GM12878 (cell line): ENCODE measurements at regions not wholly inside any gene's neighbourhood (a gene's known extent, or its start where the extent isn't known, plus 50 kb on each side); places are given as distances from the start of the nearest gene placed in this dataset.

Experiments
- ATAC-seq: fragments of 200-7000 bp; cut with Tn5 transposase; 3 replicates; pipeline ENCODE4 v1.9.1; 2020; ENCODE audit warnings: mild to moderate bottlenecking, moderate library complexity
- BruUV-seq: library from RNA; stranded (reverse); fragments of 400-500 nt; replicated peaks from 2 replicates; lab custom pipeline; 2021; lab: Mats Ljungman, UMichigan
- CTCF ChIA-PET: fragments of 300-600 bp; sonication (Branson Sonifier 250); formaldehyde crosslinking; extraction: SDS; loops from one replicate; lab custom pipeline; 2021; ENCODE audit warnings: inconsistent platforms; lab: Yijun Ruan, JAX
- POLR2A ChIA-PET: fragments of 350-600 bp; formaldehyde crosslinking; extraction: SDS; loops from one replicate; lab custom pipeline; 2021; ENCODE audit warnings: inconsistent platforms; lab: Charles Lee
- RAD21 ChIA-PET: fragments of 300-600 bp; sonication (Branson Sonifier 250); formaldehyde crosslinking; loops from one replicate; lab custom pipeline; 2023; ENCODE audit warnings: antibody characterized with exemption; ENCODE audit not compliant: unreplicated experiment; lab: Charles Lee
- SMC1A ChIA-PET: fragments of 300-600 bp; sonication (Branson Sonifier 250); formaldehyde crosslinking; loops from one replicate; lab custom pipeline; 2023; ENCODE audit not compliant: unreplicated experiment, uncharacterized antibody; lab: Charles Lee
- DNase-seq: peaks from one replicate; pipeline ENCODE4 v3.0.0-alpha.2; 2011; ENCODE audit warnings: low read depth, low spot score
- FAIRE-seq: peaks from 3 replicates; lab custom pipeline; 2011; peaks lifted over from hg19 to GRCh38; lab: Jason Lieb, UNC
- H2AFZ ChIP-seq: 2 replicates; pipeline ENCODE4 v1.6.0; 2011; ENCODE audit warnings: low read depth, low read length, control low read depth; ENCODE audit not compliant: control insufficient read depth
- H3K27ac ChIP-seq: 2 replicates; pipeline ENCODE4 v1.5.1; 2011; ENCODE audit warnings: control low read depth; ENCODE audit not compliant: control insufficient read depth, insufficient read depth
- H3K27me3 ChIP-seq, 2 experiments: replicated peaks in 1 of 2; 2 replicates each; pipeline versions ENCODE4 v1.6.0 to v1.6.1; 2011; ENCODE audit warnings: low read length in 1 of 2; ENCODE audit not compliant: control insufficient read depth in 2 of 2, insufficient read depth in 2 of 2
- H3K36me3 ChIP-seq, 2 experiments: 2 replicates each; pipeline ENCODE4 v1.5.1; 2011; ENCODE audit warnings: low read length in 1 of 2; ENCODE audit not compliant: control insufficient read depth in 2 of 2, insufficient read depth in 2 of 2
- H3K4me1 ChIP-seq: 2 replicates; pipeline ENCODE4 v1.6.1; 2011; ENCODE audit warnings: mild to moderate bottlenecking, low read length, moderate library complexity, mixed read lengths; ENCODE audit not compliant: control insufficient read depth, insufficient read depth
- H3K4me2 ChIP-seq: 2 replicates; pipeline ENCODE4 v1.6.0; 2011; ENCODE audit warnings: control low read depth; ENCODE audit not compliant: control insufficient read depth, insufficient read depth
- H3K4me3 ChIP-seq: fragments of 200-600 bp; sonication (generic); 2 replicates; pipeline ENCODE4 v1.5.1; 2016
- H3K79me2 ChIP-seq: 2 replicates; pipeline ENCODE4 v1.6.0; 2011; ENCODE audit warnings: low read length; ENCODE audit not compliant: control insufficient read depth, insufficient read depth
- H3K9ac ChIP-seq: 2 replicates; pipeline ENCODE4 v1.8.0; 2011; ENCODE audit warnings: low read length, control low read depth, mixed read lengths; ENCODE audit not compliant: control insufficient read depth, insufficient read depth
- H3K9me3 ChIP-seq: replicated peaks from 3 replicates; pipeline ENCODE4 v1.5.1; 2011; ENCODE audit warnings: mild to moderate bottlenecking, low read length; ENCODE audit not compliant: control insufficient read depth, insufficient read depth
- H4K20me1 ChIP-seq: 2 replicates; pipeline ENCODE4 v1.6.0; 2011; ENCODE audit not compliant: control insufficient read depth, insufficient read depth
- ATF3 ChIP-seq: IDR thresholded peaks from 2 replicates; pipeline ENCODE4 v1.6.1; 2011; ENCODE audit warnings: low read depth, mild to moderate bottlenecking, low read length, moderate library complexity, borderline replicate concordance; ENCODE audit errors: extremely low read depth
- CHD2 ChIP-seq: IDR thresholded peaks from 2 replicates; pipeline ENCODE4 v1.6.1; 2011; ENCODE audit warnings: low read depth, low read length, improper control_type of control experiment, borderline replicate concordance
- EGR1 ChIP-seq, 2 experiments: IDR thresholded peaks; 1 replicate in 1 of 2; 2 replicates in 1 of 2; pipeline ENCODE4 v1.6.1; 2011 to 2012; ENCODE audit warnings: low read depth in 2 of 2, low read length in 2 of 2, borderline replicate concordance in 1 of 2, mild to moderate bottlenecking in 1 of 2, moderate library complexity in 1 of 2
- HDGF ChIP-seq: fragments of 450-650 bp; IDR thresholded peaks from 2 replicates; pipeline ENCODE4 v1.6.1; 2016; ENCODE audit warnings: antibody characterized with exemption
- MXI1 ChIP-seq: fragments of 150-350 bp; IDR thresholded peaks from 2 replicates; pipeline ENCODE4 v1.6.1; 2011; ENCODE audit warnings: low read depth, mild to moderate bottlenecking, inconsistent platforms, low read length, improper control_type of control experiment
- NR2C1 ChIP-seq: fragments of 450-650 bp; IDR thresholded peaks from 2 replicates; pipeline ENCODE4 v1.6.1; 2017; ENCODE audit warnings: antibody characterized with exemption, mild to moderate bottlenecking, moderate library complexity
- PAX8 ChIP-seq: fragments of 450-650 bp; IDR thresholded peaks from 2 replicates; pipeline ENCODE4 v1.6.1; 2017; ENCODE audit warnings: mild to moderate bottlenecking, moderate library complexity
- PML ChIP-seq: IDR thresholded peaks from 2 replicates; pipeline ENCODE4 v1.6.1; 2012; ENCODE audit warnings: low read length, inconsistent platforms
- WGBS: methylation state at CpG from one replicate; pipeline ENCODE4 v1.1.6; 2016; ENCODE audit warnings: low lambda C conversion rate; ENCODE audit not compliant: insufficient replicate concordance, insufficient coverage; ENCODE audit errors: missing lambda C conversion rate; 5-methylcytosine and 5-hydroxymethylcytosine counted together
- in situ Hi-C: fragments of 300-500 bp; cut with MboI; formaldehyde crosslinking; loops from 9 replicates; pipeline ENCODE4 v1.14.3; 2018; ENCODE audit warnings: mixed read lengths
- intact Hi-C: fragments of 100-400 bp; cut with micrococcal nuclease; formaldehyde crosslinking; loops from one replicate; pipeline ENCODE4 v1.14.2; 2022; ENCODE audit not compliant: unreplicated experiment

- FAIRE-seq, result no peak
Measured at GRCh38 chr12:115205755-115206308, 521.9 kb upstream of the TBX3 start.

GRCh38 chr12:115204957-115205754 is 521.2 kb upstream of the TBX3 start:
- Histone ChIP-seq H3K36me3 (no peaks in the 10 kb centered on the region), H3K4me2 (no peak overlapping the region), H3K4me3 (no peak overlapping the region), H3K9me3 (no peaks in the 10 kb centered on the region; the same call in 2 of the 3 replicates), H3K4me1 (no peaks in the 10 kb centered on the region; the same call in 1 of the 2 replicates), H2AFZ (no peak overlapping the region), H4K20me1 (no peaks in the 10 kb centered on the region), H3K27me3 (no peaks in the 10 kb centered on the region), H3K27ac (no peak overlapping the region), H3K9ac (no peak overlapping the region), H3K79me2 (no peaks in the 10 kb centered on the region)
- 36% methylated on average over 10 of the region's 10 CpGs for WGBS
- ChIA-PET CTCF (no interaction called here), SMC1A (no interaction called here), POLR2A (no interaction called here), RAD21 (no interaction called here)
- intact Hi-C loops, result no loop called here
- ATAC-seq (no peak), DNase-seq (no peak), FAIRE-seq (no peak)
- no peak for TF ChIP-seq MXI1
- TF ChIP-seq PML, result no peak
- no peak for TF ChIP-seq NR2C1
- no peak for TF ChIP-seq CHD2
- TF ChIP-seq PAX8, result no peak
- TF ChIP-seq ATF3, result no peak
- in situ Hi-C loops, result no loop called here
- BruUV-seq, result no TSS peak

More at GRCh38 chr12:115205755-115206308, 521.9 kb upstream of the TBX3 start:
- ChIA-PET CTCF (no interaction called here), SMC1A (no interaction called here), POLR2A (no interaction called here), RAD21 (no interaction called here)
- WGBS, result 17% methylated on average over 6 of the region's 6 CpGs
- H3K4me2 ChIP-seq, result no peak overlapping the region
- no peak for ATAC-seq
- no peaks in the 10 kb centered on the region for H3K27me3 ChIP-seq
- intact Hi-C loops (no loop called here), in situ Hi-C loops (no loop called here)
- no peak for DNase-seq
- H3K4me3 ChIP-seq, result no peak overlapping the region
- no peaks in the 10 kb centered on the region for H4K20me1 ChIP-seq
- H3K79me2 ChIP-seq, result no peaks in the 10 kb centered on the region
- H3K9me3 ChIP-seq, result no peaks in the 10 kb centered on the region; the same call in 2 of the 3 replicates
- no peak overlapping the region for H2AFZ ChIP-seq
- TF ChIP-seq HDGF, result no peak
- no peak for TF ChIP-seq EGR1 (IDR thresholded peaks at IDR 0.05; ENCODE audit: borderline replicate concordance in 1 of 2, low read depth in 2 of 2, low read length in 2 of 2)
- H3K9ac ChIP-seq, result no peak overlapping the region
- no TSS peak for BruUV-seq
- H3K36me3 ChIP-seq, result no peaks in the 10 kb centered on the region
- H3K4me1 ChIP-seq, result no peaks in the 10 kb centered on the region; the same call in 1 of the 2 replicates
- H3K27ac ChIP-seq, result no peak overlapping the region
